A673 (cell line): ENCODE measurements at regions not wholly inside any gene's neighbourhood (a gene's known extent, or its start where the extent isn't known, plus 50 kb on each side); places are given as distances from the start of the nearest gene placed in this dataset.

Experiments used
- BruUV-seq: library from RNA; stranded (reverse); fragments of 400-500 nt; replicated peaks from 2 replicates; lab custom pipeline; 2021; lab: Mats Ljungman, UMichigan
- CTCF ChIA-PET: fragments of 300-600 bp; sonication (Branson Sonifier 250); formaldehyde crosslinking; loops from one replicate; lab custom pipeline; 2022; ENCODE audit warnings: antibody characterized with exemption; lab: Charles Lee
- POLR2A ChIA-PET: fragments of 300-600 bp; sonication (Branson Sonifier 250); formaldehyde crosslinking; loops from one replicate; lab custom pipeline; 2022; ENCODE audit warnings: antibody characterized with exemption; ENCODE audit not compliant: low non-redundant PET; lab: Charles Lee
- DNase-seq: peaks from one replicate; pipeline ENCODE4 v3.0.0-alpha.2; 2015; ENCODE audit warnings: low spot score
- H3K27ac ChIP-seq: fragments of 200-600 bp; sonication (generic); 2 replicates; pipeline ENCODE4 v1.5.1; 2016; ENCODE audit warnings: mixed run types, low read depth, mild to moderate bottlenecking, mixed read lengths, antibody characterized with exemption, low read length; ENCODE audit not compliant: poor library complexity, severe bottlenecking
- H3K27me3 ChIP-seq: fragments of 200-600 bp; sonication (generic); replicated peaks from 2 replicates; pipeline ENCODE4 v1.6.1; 2017; ENCODE audit warnings: mixed run types, low read depth, mild to moderate bottlenecking, mixed read lengths, antibody characterized with exemption, low read length; ENCODE audit not compliant: insufficient read depth, poor library complexity
- H3K36me3 ChIP-seq: fragments of 200-600 bp; sonication (generic); 2 replicates; pipeline ENCODE4 v1.6.1; 2016; ENCODE audit warnings: mixed run types, mild to moderate bottlenecking, mixed read lengths, antibody characterized with exemption, low read length; ENCODE audit not compliant: insufficient read depth, poor library complexity, severe bottlenecking
- H3K4me1 ChIP-seq: fragments of 200-600 bp; sonication (generic); 2 replicates; pipeline ENCODE4 v1.6.1; 2017; ENCODE audit warnings: mixed run types, mild to moderate bottlenecking, mixed read lengths, antibody characterized with exemption, low read length; ENCODE audit not compliant: insufficient read depth, poor library complexity, severe bottlenecking
- H3K4me3 ChIP-seq: fragments of 200-600 bp; sonication (generic); 2 replicates; pipeline ENCODE4 v1.5.1; 2016; ENCODE audit warnings: low read depth, mixed run types, mild to moderate bottlenecking, mixed read lengths, low read length; ENCODE audit not compliant: poor library complexity, severe bottlenecking
- H3K9me3 ChIP-seq: fragments of 200-600 bp; sonication (generic); 2 replicates; pipeline ENCODE4 v1.6.1; 2016; ENCODE audit warnings: mixed run types, low read depth, mild to moderate bottlenecking, mixed read lengths, antibody characterized with exemption, low read length; ENCODE audit not compliant: poor library complexity, severe bottlenecking
- CTCF ChIP-seq: fragments of 300-800, 200-600 bp; sonication (generic); conservative IDR thresholded peaks from 2 replicates; pipeline ENCODE4 v1.5.1; 2017; ENCODE audit warnings: low read depth, mild to moderate bottlenecking, antibody characterized with exemption, low read length, moderate library complexity, mixed read lengths
- EZH2 ChIP-seq: fragments of 200-600 bp; sonication (generic); IDR thresholded peaks from 2 replicates; pipeline ENCODE4 v1.6.1; 2017; ENCODE audit warnings: borderline replicate concordance, low read depth, mild to moderate bottlenecking, mixed read lengths, antibody characterized with exemption, low read length; ENCODE audit not compliant: poor library complexity, severe bottlenecking
- intact Hi-C: fragments of 100-400 bp; cut with micrococcal nuclease; formaldehyde crosslinking; loops from one replicate; pipeline ENCODE4 v1.10.0; 2022; ENCODE audit not compliant: unreplicated experiment

DNA sequence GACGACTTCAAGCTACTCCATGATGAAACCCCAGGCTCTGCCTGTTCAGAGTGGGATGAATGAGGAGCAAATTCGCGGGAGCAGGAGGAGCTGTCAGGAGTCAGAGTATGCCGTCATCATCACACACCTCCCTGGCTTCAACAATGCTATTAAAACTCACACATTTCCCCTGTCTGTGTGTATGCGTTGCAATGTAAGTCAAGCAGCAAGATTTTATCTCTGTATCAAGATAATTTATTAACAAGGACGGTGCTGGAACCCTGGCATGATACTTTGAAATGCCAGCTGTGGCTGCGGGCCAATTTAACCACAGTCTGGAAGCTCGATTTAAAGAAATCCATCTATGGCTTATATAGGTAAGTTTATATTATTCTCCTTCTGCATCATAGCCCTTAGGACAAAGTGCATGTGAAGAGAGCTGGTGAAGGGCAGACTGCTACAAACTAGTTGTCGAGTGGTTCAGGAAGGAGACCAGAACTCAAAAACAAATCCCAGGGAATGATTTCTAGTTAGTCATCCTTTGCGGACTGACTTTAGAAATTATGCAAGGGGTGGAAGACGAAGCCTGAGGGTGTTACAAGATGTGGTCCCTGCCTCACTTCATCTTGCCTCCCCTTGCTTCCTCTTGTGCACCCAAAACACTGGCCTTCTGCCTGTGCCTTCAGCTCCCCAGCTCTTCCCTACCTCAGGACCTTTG, 486.5 kb downstream of the COG6 start:
- BruUV-seq: no TSS peak
- no peak for TF ChIP-seq CTCF
- TF ChIP-seq EZH2: no peak
- intact Hi-C loops: no loop called here

DNA sequence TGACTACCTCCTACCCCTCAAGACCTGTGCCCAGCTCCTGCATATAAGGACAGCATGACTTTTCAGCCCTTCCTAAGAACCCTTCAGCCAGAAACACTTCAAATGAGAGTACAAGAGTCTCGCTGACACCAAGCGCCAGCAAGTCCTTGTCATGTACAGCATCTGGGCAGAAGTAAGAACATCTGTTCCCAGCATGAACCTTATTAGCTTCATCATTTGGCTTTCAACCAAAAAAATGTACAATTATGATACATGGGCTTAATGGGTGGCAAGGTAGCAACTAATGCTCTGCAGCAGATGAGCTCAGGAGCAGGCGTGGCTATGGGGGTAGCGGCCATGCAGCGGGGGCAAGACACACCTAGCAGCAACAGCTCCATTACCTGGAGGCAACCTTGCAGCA, 487.6 kb downstream of the COG6 start:
- no peak for TF ChIP-seq CTCF
- no peak for TF ChIP-seq EZH2
- ChIA-PET CTCF (no interaction called here), POLR2A (interaction anchor here (0.5 kb wide), 1 partner anchor 374 kb away, joined by 3 read pairs; no protein-coding TSS in a partner anchor)
- Histone ChIP-seq H3K4me3 (no peak overlapping the region), H3K27ac (no peak overlapping the region), H3K4me1 (no peaks in the 10 kb centered on the region), H3K36me3 (no peaks in the 10 kb centered on the region), H3K27me3 (peaks cover 5% of the 10 kb centered on the region), H3K9me3 (no peaks in the 10 kb centered on the region)
- BruUV-seq: no TSS peak
- no peak for DNase-seq
- intact Hi-C loops: no loop called here

More for the DNA sequence above, 486.5 kb downstream of the COG6 start:
- POLR2A ChIA-PET: no interaction called here
- Histone ChIP-seq H3K4me3 (no peak overlapping the region), H3K27ac (no peak overlapping the region), H3K9me3 (no peaks in the 10 kb centered on the region), H3K36me3 (no peaks in the 10 kb centered on the region), H3K27me3 (peaks cover 5% of the 10 kb centered on the region), H3K4me1 (no peaks in the 10 kb centered on the region)
- CTCF ChIA-PET: no interaction called here
- no peak for DNase-seq

DNA sequence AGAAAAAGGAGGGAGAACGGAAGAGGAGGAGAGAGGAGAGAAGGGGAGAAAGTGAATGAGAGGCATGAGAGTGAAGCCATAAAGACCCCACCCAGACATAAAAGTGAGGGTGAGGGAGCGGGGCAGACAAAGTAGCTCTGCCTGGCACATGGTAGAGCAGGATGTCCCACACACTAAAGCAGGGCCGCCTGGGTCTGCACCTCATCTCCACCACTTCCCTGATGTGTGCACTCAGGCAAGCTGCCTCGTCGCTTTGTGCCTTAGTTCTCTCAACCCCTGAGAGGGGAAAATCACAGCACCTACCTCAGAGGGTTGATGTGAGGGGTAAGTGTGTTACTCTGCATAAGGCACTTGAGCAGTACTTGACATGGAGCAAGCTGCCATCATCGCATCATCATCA, 488.1 kb downstream of the COG6 start:
- Histone ChIP-seq H3K27ac (no peak overlapping the region), H3K4me3 (no peak overlapping the region), H3K9me3 (no peaks in the 10 kb centered on the region), H3K4me1 (no peaks in the 10 kb centered on the region), H3K36me3 (no peaks in the 10 kb centered on the region), H3K27me3 (peaks cover 5% of the 10 kb centered on the region)
- POLR2A ChIA-PET: no interaction called here
- DNase-seq: no peak
- TF ChIP-seq CTCF: no peak
- no peak for TF ChIP-seq EZH2
- BruUV-seq: no TSS peak
- intact Hi-C loops: no loop called here
- CTCF ChIA-PET: no interaction called here
